ENCODE measurements at regions not wholly inside any gene's neighbourhood (a gene's known extent, or its start where the extent isn't known, plus 50 kb on each side); places are given as distances from the start of the nearest gene placed in this dataset.
"Not testable (repeated sequence)": the region's sequence is repeated elsewhere in the genome, so short reads cannot be mapped to it uniquely, and the experiment has no call there.

DNA sequence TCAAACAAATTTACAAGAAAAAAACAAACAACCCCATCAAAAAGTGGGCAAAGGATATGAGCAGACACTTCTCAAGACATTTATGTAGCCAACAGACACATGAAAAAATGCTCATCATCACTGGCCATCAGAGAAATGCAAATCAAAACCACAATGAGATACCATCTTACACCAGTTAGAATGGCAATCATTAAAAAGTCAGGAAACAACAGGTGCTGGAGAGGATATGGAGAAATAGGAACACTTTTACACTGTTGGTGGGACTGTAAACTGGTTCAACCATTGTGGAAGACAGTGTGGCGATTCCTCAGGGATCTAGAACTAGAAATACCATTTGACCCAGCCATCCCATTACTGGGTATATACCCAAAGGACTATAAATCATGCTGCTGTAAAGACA, 77.1 kb upstream of the SIM2 start:
- FAIRE-seq; intact Hi-C loops (cut with micrococcal nuclease; ENCODE audit: unreplicated experiment): not testable (repeated sequence)

DNA sequence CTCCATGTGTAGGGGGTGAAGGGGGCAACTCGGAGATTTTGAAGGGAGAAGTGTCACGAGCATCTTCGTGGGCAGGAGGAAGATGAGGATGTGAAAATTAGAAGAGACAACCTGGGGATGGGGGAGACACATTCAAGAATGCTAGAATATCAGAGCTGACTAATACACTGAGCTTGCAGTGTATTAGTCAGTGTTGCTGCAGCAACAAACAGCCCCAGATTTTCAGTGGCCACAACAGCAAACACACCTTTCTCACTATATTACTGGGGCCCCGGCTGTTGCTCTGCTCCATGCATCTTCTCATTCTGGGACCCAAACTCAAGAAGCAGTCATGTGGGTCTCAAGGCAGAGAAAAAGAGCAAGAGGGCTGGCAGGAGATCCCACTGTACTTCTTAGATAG, 74.8 kb upstream of the SIM2 start:
- ChIA-PET CTCF (ENCODE audit: low intra/inter-chr PET ratio, low total read pairs) (no interaction called here), POLR2A (no interaction called here)
- Histone ChIP-seq H3K79me2 (ENCODE audit: insufficient read depth, low read length) (no peaks in the 10 kb centered on the region), H3K27me3 (ENCODE audit: control insufficient read depth in 1 of 2, insufficient read depth in 2 of 2, low read length in 2 of 2) (peaks cover 0 to 11% of the 10 kb centered on the region in 2 experiments; a peak in 4 of 5 replicates), H3K9ac (ENCODE audit: insufficient read depth, low read depth, low read length) (no peak overlapping the region), H3K27ac (ENCODE audit: extremely low read length, insufficient read depth, low read length) (no peak overlapping the region), H3K4me3 (replicated peaks in 1 of 3; ENCODE audit: insufficient read depth in 1 of 3, low read depth in 2 of 3, low read length in 3 of 3) (no peak overlapping the region), H4K20me1 (ENCODE audit: insufficient read depth, low read length) (no peaks in the 10 kb centered on the region), H3K9me3 (ENCODE audit: low read length) (no peaks in the 10 kb centered on the region), H3K36me3 (replicated peaks in 1 of 2; ENCODE audit: control insufficient read depth in 1 of 2, insufficient read depth in 2 of 2, low read length in 2 of 2) (no peaks in the 10 kb centered on the region), H3K4me2 (ENCODE audit: low read depth, low read length) (no peak overlapping the region), H2AFZ (ENCODE audit: low read length) (no peak overlapping the region), H3K4me1 (ENCODE audit: insufficient read depth, low read length) (no peaks in the 10 kb centered on the region)
- no peak for ATAC-seq
- TF ChIP-seq, protein P1, sequence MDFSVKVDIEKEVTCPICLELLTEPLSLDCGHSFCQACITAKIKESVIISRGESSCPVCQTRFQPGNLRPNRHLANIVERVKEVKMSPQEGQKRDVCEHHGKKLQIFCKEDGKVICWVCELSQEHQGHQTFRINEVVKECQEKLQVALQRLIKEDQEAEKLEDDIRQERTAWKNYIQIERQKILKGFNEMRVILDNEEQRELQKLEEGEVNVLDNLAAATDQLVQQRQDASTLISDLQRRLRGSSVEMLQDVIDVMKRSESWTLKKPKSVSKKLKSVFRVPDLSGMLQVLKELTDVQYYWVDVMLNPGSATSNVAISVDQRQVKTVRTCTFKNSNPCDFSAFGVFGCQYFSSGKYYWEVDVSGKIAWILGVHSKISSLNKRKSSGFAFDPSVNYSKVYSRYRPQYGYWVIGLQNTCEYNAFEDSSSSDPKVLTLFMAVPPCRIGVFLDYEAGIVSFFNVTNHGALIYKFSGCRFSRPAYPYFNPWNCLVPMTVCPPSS (IDR thresholded peaks at IDR 0.05), result no peak
- TF ChIP-seq DNMT1 (CRISPR knock-in tag; IDR thresholded peaks at IDR 0.05) (no peak), FOXP4 (CRISPR knock-in tag; IDR thresholded peaks at IDR 0.05) (no peak), ZNF12 (CRISPR knock-in tag; IDR thresholded peaks at IDR 0.05) (peak; percentile 71; the same call in 1 of the 2 replicates), YEATS4 (CRISPR knock-in tag; IDR thresholded peaks at IDR 0.05; ENCODE audit: borderline replicate concordance) (no peak), RBAK (CRISPR knock-in tag; IDR thresholded peaks at IDR 0.05) (peak; percentile 87), RFX3 (CRISPR knock-in tag; IDR thresholded peaks at IDR 0.05) (no peak)
- FAIRE-seq, result no peak
- DNase-seq (ENCODE audit: low spot score), result no peak
- BruUV-seq (replicated peaks), result no TSS peak
- intact Hi-C loops (cut with micrococcal nuclease; ENCODE audit: unreplicated experiment) (no loop called here), in situ Hi-C loops (cut with HindIII; ENCODE audit: extremely low pct_ligation_motif_present, low pct_unique_long_range_greater_than_20kb) (no loop called here)
- WGBS (ENCODE audit: low lambda C conversion rate), result 13% methylated on average over 4 of the region's 4 CpGs

More for the DNA sequence above, 77.1 kb upstream of the SIM2 start:
- BruUV-seq (replicated peaks); H2AFZ ChIP-seq (ENCODE audit: low read length); H3K36me3 ChIP-seq (replicated peaks in 1 of 2; ENCODE audit: control insufficient read depth in 1 of 2, insufficient read depth in 2 of 2, low read length in 2 of 2); H3K27ac ChIP-seq (ENCODE audit: extremely low read length, insufficient read depth, low read length); H3K79me2 ChIP-seq (ENCODE audit: insufficient read depth, low read length); POLR2A ChIA-PET; in situ Hi-C loops (cut with HindIII; ENCODE audit: extremely low pct_ligation_motif_present, low pct_unique_long_range_greater_than_20kb); H4K20me1 ChIP-seq (ENCODE audit: insufficient read depth, low read length); H3K4me1 ChIP-seq (ENCODE audit: insufficient read depth, low read length); H3K9ac ChIP-seq (ENCODE audit: insufficient read depth, low read depth, low read length); DNase-seq (ENCODE audit: low spot score); ATAC-seq; H3K27me3 ChIP-seq (ENCODE audit: control insufficient read depth in 1 of 2, insufficient read depth in 2 of 2, low read length in 2 of 2); H3K4me3 ChIP-seq (replicated peaks in 1 of 3; ENCODE audit: insufficient read depth in 1 of 3, low read depth in 2 of 3, low read length in 3 of 3); H3K4me2 ChIP-seq (ENCODE audit: low read depth, low read length); CTCF ChIA-PET (ENCODE audit: low intra/inter-chr PET ratio, low total read pairs); H3K9me3 ChIP-seq (ENCODE audit: low read length): not testable (repeated sequence)
- WGBS (ENCODE audit: low lambda C conversion rate), result 0% methylated on average over 1 of the region's 1 CpG

Measured in HepG2 (cell line).